Stimulated activated CD4-positive, alpha-beta T cell treated with anti-CD3 and anti-CD28 coated beads, Interleukin-2, amount 100 ng/mL, for 48 hours (primary cell): ENCODE measurements at regions not wholly inside any gene's neighbourhood (a gene's known extent, or its start where the extent isn't known, plus 50 kb on each side); places are given as distances from the start of the nearest gene placed in this dataset.
"Not testable (repeated sequence)": the region's sequence is repeated elsewhere in the genome, so short reads cannot be mapped to it uniquely, and the experiment has no call there.

Source experiments
- DNase-seq, 2 donors: peaks; one replicate each; pipeline ENCODE4 v3.0.0-alpha.2; 2020

DNA sequence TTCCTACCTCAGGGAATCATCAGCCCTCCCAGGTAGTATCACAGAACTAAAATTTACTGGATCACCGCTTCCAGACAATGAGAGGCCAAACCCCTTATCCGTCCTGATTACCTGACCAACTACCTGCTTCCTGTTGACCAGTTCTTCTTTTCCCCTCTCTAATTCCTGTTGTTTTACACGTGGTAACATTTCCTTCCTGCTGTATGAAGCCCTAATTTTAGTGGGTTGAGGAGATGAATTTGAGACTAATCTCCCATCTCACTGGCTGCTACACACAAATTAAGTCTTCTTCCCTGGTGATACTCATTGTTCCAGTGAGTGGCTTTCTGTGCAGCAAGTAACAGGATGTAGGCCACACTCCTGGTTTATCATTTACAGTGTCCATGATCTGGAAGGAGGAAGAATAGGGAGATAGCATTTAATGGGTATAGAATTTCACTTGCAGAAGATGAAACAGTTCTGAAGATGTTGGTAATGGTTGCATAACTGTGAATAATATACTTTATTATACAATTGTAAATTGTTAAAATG lies 2112.9 kb downstream of the NCAM2 start:
- DNase-seq, result no peak

DNA sequence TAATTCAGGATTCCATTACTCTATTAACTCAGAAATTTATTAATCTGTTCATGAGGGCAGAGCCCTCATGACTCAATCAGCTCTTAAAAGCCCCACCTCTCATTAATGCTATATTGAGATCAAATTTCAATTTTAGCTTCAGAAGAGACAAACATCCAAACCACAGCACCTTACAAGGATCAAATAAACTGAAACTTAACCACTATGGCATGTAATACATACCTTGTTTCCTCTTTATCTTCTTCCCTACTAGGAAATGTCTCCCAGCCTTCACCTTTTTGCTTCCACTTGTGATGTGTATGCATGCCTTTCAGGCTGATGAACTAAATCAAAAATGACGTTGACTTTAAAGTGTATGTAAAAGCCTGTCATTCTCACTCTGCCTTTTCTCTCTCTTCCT lies 2121.3 kb downstream of the NCAM2 start:
- DNase-seq, result no peak

GRCh38 chr21:23127973-23128372 lies 2129.8 kb downstream of the NCAM2 start:
- no peak for DNase-seq

- no peak for DNase-seq
Observed at GRCh38 chr21:23130308-23130707, 2132.1 kb downstream of the NCAM2 start.

- no peak for DNase-seq
Observed at GRCh38 chr21:23131177-23131576, 2133.0 kb downstream of the NCAM2 start.

DNA sequence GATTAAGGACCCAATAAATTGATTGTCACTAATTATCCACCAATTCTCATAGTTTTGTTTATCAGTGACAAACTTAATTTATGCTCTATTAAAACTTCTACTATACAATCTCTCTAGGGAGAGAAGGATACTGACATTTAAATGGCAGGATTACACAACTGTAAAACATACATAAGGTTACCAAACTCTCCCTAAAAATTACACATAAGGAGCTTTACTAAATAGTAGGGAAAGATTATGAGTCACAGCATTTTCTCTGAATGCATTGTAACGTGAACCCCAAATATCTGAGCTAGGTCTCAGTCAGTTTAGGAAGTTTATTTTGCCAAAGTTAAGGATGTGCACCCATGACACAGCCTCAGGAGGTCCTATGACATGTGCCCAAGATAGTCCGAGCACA lies 2140.6 kb downstream of the NCAM2 start:
- no peak for DNase-seq

DNA sequence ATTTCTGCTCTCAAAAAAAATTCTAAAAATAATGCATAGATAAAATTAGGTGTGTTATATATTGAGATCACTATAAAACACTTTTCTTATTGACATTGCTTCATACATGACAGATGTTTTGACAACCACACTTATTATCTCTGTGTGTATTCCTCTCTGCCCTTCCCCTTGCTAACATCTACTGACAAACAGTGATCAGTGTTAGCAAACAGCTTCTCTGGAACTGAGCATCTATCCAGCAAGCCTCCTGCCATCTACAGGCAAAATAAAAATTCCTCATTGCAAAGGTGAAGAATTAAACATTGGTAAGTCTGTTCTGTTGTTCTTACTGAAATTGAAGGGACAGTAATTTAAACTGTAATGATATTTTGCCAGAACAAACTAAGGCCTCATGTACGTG lies 2153.9 kb downstream of the NCAM2 start:
- DNase-seq, result no peak

DNA sequence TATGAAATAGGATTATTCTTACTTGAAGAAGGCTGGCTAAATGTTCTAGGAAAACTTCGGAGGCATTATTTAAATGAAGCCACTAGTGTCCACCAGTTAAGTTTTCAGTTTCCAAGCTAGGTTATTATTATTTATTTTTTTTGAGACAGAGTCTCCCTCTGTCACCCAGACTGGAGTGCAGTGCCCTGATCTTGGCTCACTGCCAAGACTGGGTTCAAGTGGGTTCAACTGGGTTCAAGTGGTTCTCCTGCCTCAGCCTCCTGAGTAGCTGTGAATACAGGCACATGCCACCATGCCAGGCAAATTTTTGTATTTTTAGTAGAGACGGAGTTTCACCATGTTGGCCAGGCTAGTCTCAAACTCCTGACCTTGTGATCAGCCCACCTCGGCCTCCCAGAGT lies 2155.6 kb downstream of the NCAM2 start:
- DNase-seq, result not testable (repeated sequence)

DNA sequence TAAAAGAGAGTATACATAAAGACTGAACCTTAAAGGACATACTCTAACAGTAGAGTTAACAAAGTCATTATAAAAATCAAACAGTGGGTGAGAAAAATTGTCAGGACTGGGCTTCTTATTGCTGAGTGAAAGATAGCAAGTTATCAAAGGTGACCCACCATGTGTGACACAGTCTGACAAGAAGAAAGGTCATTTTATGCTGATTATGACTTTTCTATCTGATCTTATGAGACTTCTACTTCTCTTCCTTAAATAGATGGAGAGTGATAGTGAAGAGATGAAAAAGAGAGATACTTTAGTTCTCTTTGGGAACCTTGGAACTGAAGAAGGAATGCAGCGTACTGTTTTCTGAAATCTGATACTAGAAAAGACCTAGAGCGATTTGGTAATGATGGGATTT lies 2157.1 kb downstream of the NCAM2 start:
- no peak for DNase-seq

DNA sequence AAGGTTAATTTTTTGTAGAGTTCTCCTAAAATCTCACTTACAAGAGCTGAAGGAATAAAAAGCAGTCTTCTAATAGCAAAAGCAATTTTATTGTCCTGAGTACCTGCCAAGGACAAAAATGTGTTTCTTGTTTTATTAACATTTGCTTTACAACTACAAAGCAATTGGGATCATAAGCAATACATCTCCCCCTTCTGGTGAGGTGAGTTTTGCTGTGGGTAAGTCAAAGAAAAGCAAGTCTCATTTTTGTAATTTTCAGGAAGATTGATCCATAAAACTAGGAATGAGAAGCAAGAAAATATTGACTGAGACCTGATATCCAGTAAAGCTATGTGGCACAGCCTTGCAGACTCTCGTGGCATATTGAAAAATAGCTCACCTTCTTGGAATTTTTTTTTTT lies 2162.7 kb downstream of the NCAM2 start:
- DNase-seq, result no peak

DNA sequence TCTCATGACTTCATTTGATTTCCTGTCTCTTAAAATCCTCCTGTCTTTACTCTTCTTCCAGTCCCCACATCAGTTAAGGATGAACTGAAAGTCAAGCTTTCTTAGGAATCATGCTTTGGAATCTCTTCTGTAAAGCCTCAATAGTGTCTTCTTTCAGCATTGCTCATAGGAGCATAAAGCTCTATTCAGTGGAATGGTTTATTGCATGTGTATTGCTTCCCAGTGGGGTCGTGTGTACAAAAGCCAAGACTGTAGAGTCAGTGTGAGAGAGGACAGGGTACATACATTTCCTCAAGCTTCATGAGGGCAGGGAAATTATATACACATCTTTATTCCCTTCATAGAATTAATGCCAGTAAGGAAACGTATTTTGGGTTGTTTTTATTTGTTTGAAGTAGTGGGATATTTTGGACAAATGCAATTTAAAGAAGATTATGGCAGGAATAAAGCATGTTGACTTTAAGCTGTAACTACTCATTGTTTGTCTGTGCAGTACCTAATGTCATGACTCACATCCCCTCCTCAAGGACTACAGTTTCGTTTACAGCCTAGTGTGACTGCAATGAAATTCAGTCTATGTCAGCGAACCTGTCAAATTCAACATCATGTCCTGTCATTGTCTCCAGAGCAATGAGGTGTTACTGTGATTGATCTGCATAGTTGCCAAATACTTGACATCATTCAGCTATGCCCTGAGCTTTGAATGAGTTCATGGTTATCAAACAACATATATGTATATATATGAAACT lies 2164.2 kb downstream of the NCAM2 start:
- no peak for DNase-seq
